NT2/D1 (cell line): ENCODE measurements at regions not wholly inside any gene's neighbourhood (a gene's known extent, or its start where the extent isn't known, plus 50 kb on each side); places are given as distances from the start of the nearest gene placed in this dataset.

ENCODE experiments used
- SUZ12 ChIP-seq: IDR thresholded peaks from 2 replicates; pipeline ENCODE4 v1.6.1; 2011; ENCODE audit not compliant: insufficient read length, insufficient read depth; ENCODE audit errors: extremely low read depth
- YY1 ChIP-seq: IDR thresholded peaks from 2 replicates; pipeline ENCODE4 v1.6.1; 2011; ENCODE audit not compliant: insufficient read length, insufficient read depth
- ZNF274 ChIP-seq: IDR thresholded peaks from 2 replicates; pipeline ENCODE4 v1.6.1; 2011; ENCODE audit warnings: mild to moderate bottlenecking, low read depth, low read length

GRCh38 chr18:51619283-51619682 is 421.8 kb upstream of the MEX3C start:
- TF ChIP-seq ZNF274, result no peak
- TF ChIP-seq YY1, result no peak
- TF ChIP-seq SUZ12, result no peak
